Neural cell (in vitro differentiated cells): ENCODE measurements at regions not wholly inside any gene's neighbourhood (a gene's known extent, or its start where the extent isn't known, plus 50 kb on each side); places are given as distances from the start of the nearest gene placed in this dataset.

Source experiments
- H2AFZ ChIP-seq: fragments of 200-600, 300-800 bp; sonication (generic), shearing (Covaris generic); 2 replicates; pipeline ENCODE4 v1.6.0; 2014; ENCODE audit warnings: low read depth, mild to moderate bottlenecking, antibody characterized with exemption, low read length, moderate library complexity
- H3F3A ChIP-seq: fragments of 200-600 bp; shearing (Covaris generic); 2 replicates; pipeline ENCODE4 v1.6.1; 2016; ENCODE audit warnings: mild to moderate bottlenecking, moderate library complexity, mixed read lengths, antibody characterized with exemption, low read length; ENCODE audit not compliant: insufficient read depth, poor library complexity, severe bottlenecking
- H3K27ac ChIP-seq: fragments of 200-600, 300-800 bp; sonication (generic), shearing (Covaris generic); 2 replicates; pipeline ENCODE4 v1.5.1; 2014; ENCODE audit warnings: mild to moderate bottlenecking, low read length, moderate library complexity
- H3K27me3 ChIP-seq: fragments of 300-800, 200-600 bp; sonication (generic), shearing (Covaris generic); 2 replicates; pipeline ENCODE4 v1.6.0; 2014; ENCODE audit warnings: mild to moderate bottlenecking, low read depth, low read length, moderate library complexity; ENCODE audit not compliant: insufficient read depth
- H3K36me3 ChIP-seq: fragments of 300-800, 200-600 bp; sonication (generic), shearing (Covaris generic); 2 replicates; pipeline ENCODE4 v1.5.1; 2014; ENCODE audit warnings: mild to moderate bottlenecking, antibody characterized with exemption, low read length, moderate library complexity; ENCODE audit not compliant: insufficient read depth
- H3K4me2 ChIP-seq: fragments of 300-800, 200-600 bp; sonication (generic), shearing (Covaris generic); 2 replicates; pipeline ENCODE4 v1.6.0; 2014; ENCODE audit warnings: mild to moderate bottlenecking, low read length
- H3K4me3 ChIP-seq: fragments of 300-800, 200-600 bp; sonication (generic), shearing (Covaris generic); 2 replicates; pipeline ENCODE4 v1.5.1; 2014; ENCODE audit warnings: mild to moderate bottlenecking, low read length, moderate library complexity
- H3K79me2 ChIP-seq: fragments of 200-600 bp; shearing (Covaris generic); replicated peaks from 2 replicates; pipeline ENCODE4 v1.6.0; 2014; ENCODE audit warnings: mild to moderate bottlenecking, low read length, moderate library complexity; ENCODE audit not compliant: insufficient read depth
- H3K9ac ChIP-seq: fragments of 300-800, 200-600 bp; sonication (generic), shearing (Covaris generic); 2 replicates; pipeline ENCODE4 v1.6.1; 2016; ENCODE audit warnings: mild to moderate bottlenecking, low read length, mixed read lengths
- H3K9me2 ChIP-seq: fragments of 200-600 bp; shearing (Covaris generic); 2 replicates; pipeline ENCODE4 v1.6.1; 2016; ENCODE audit warnings: mild to moderate bottlenecking, low read length, mixed read lengths; ENCODE audit not compliant: insufficient read depth
- H3K9me3 ChIP-seq: fragments of 200-600, 300-800 bp; sonication (generic), shearing (Covaris generic); 2 replicates; pipeline ENCODE4 v1.6.1; 2016; ENCODE audit warnings: mild to moderate bottlenecking, mixed run types, low read length, moderate library complexity, mixed read lengths
- H4K20me1 ChIP-seq: fragments of 200-600 bp; shearing (Covaris generic); 2 replicates; pipeline ENCODE4 v1.6.1; 2016; ENCODE audit warnings: mild to moderate bottlenecking, mixed run types; ENCODE audit not compliant: insufficient read depth
- CTCF ChIP-seq: fragments of 450-650 bp; IDR thresholded peaks from 2 replicates; pipeline ENCODE4 v1.5.1; 2014; ENCODE audit warnings: antibody characterized with exemption, mild to moderate bottlenecking, moderate library complexity; ENCODE audit not compliant: poor library complexity, severe bottlenecking
- EP300 ChIP-seq: fragments of 450-650 bp; conservative IDR thresholded peaks from 2 replicates; pipeline ENCODE4 v1.6.1; 2014; ENCODE audit warnings: antibody characterized with exemption, mild to moderate bottlenecking, moderate library complexity; ENCODE audit not compliant: poor library complexity, severe bottlenecking
- EZH2 ChIP-seq: fragments of 200-600, 300-800 bp; shearing (Covaris generic), sonication (generic); IDR thresholded peaks from 2 replicates; pipeline ENCODE4 v1.6.1; 2014; ENCODE audit warnings: antibody characterized with exemption, low read length, borderline replicate concordance, mild to moderate bottlenecking; ENCODE audit not compliant: insufficient read depth, poor library complexity, severe bottlenecking
- MXI1 ChIP-seq: fragments of 450-650 bp; conservative IDR thresholded peaks from 2 replicates; pipeline ENCODE4 v1.6.1; 2014; ENCODE audit warnings: antibody characterized with exemption, mild to moderate bottlenecking; ENCODE audit not compliant: poor library complexity, severe bottlenecking
- POLR2AphosphoS5 ChIP-seq: IDR thresholded peaks from 2 replicates; pipeline ENCODE4 v1.6.1; 2012
- RAD21 ChIP-seq: fragments of 450-650 bp; conservative IDR thresholded peaks from 2 replicates; pipeline ENCODE4 v1.6.1; 2014; ENCODE audit warnings: antibody characterized with exemption, mild to moderate bottlenecking, moderate library complexity
- REST ChIP-seq: IDR thresholded peaks from 2 replicates; pipeline ENCODE4 v1.6.1; 2012; ENCODE audit warnings: borderline replicate concordance
- SMC3 ChIP-seq: fragments of 450-650 bp; conservative IDR thresholded peaks from 2 replicates; pipeline ENCODE4 v1.6.1; 2014; ENCODE audit warnings: antibody characterized with exemption, mild to moderate bottlenecking, moderate library complexity; ENCODE audit not compliant: poor library complexity
- TAF1 ChIP-seq: IDR thresholded peaks from 2 replicates; pipeline ENCODE4 v1.6.1; 2012; ENCODE audit warnings: low read depth

DNA sequence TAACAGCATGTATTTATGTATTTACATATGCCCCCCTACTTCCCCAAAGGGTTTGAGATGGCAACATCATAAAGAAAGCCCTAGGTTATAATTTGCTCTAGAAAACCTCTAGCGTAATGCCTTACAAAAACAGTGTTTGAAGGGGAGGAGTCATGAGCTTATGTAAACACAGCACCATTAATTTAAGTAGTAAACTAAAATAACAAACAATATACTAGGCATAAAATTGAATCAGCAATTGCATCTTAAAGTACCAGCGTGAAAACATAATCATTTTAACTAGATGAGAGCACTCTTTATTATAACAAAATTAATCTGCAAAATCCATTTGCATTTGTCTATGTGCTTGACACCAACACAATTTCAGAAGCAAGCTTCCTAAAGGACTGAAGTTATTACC, 507.2 kb upstream of the NRP1 start:
- Histone ChIP-seq H3K27me3 (no peaks in the 10 kb centered on the region), H3K4me2 (no peak overlapping the region), H3F3A (no peaks in the 10 kb centered on the region), H3K9me3 (no peaks in the 10 kb centered on the region), H3K9me2 (no peaks in the 10 kb centered on the region), H3K36me3 (no peaks in the 10 kb centered on the region), H2AFZ (no peak overlapping the region), H3K4me3 (no peak overlapping the region), H3K27ac (no peak overlapping the region), H3K9ac (no peak overlapping the region), H3K79me2 (no peaks in the 10 kb centered on the region), H4K20me1 (no peaks in the 10 kb centered on the region)
- no peak for TF ChIP-seq REST
- TF ChIP-seq TAF1: no peak
- no peak for TF ChIP-seq EP300
- no peak for TF ChIP-seq MXI1

DNA sequence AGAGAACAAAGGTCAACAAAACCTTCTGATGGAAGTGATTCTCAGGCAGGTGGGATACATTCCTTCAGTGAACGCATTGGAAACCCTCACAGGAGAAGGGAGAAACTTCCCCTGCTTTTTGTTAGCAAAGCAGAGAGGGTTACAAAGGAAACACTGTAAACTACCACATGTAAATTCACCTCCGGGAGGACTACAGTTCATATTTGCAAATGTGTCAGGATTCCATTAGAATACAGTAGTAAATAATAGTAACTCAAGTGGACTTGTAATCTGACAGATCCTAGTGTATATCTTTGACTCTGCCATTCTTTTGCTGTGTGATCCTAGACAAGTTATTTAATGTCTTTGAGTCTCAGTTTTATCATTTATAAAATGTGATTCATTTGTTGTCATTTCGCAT, 504.3 kb upstream of the NRP1 start:
- H3K9ac ChIP-seq: no peak overlapping the region
- no peaks in the 10 kb centered on the region for H3K36me3 ChIP-seq
- H3F3A ChIP-seq: no peaks in the 10 kb centered on the region
- H3K79me2 ChIP-seq: no peaks in the 10 kb centered on the region
- TF ChIP-seq POLR2AphosphoS5 (no peak), EP300 (no peak), EZH2 (no peak), REST (no peak), MXI1 (no peak), SMC3 (no peak), TAF1 (no peak)
- no peak overlapping the region for H3K4me3 ChIP-seq
- H3K9me3 ChIP-seq: no peaks in the 10 kb centered on the region
- H4K20me1 ChIP-seq: no peaks in the 10 kb centered on the region
- no peaks in the 10 kb centered on the region for H3K27me3 ChIP-seq
- H3K4me2 ChIP-seq: no peak overlapping the region
- no peak overlapping the region for H2AFZ ChIP-seq
- H3K9me2 ChIP-seq: no peaks in the 10 kb centered on the region
- no peak overlapping the region for H3K27ac ChIP-seq

DNA sequence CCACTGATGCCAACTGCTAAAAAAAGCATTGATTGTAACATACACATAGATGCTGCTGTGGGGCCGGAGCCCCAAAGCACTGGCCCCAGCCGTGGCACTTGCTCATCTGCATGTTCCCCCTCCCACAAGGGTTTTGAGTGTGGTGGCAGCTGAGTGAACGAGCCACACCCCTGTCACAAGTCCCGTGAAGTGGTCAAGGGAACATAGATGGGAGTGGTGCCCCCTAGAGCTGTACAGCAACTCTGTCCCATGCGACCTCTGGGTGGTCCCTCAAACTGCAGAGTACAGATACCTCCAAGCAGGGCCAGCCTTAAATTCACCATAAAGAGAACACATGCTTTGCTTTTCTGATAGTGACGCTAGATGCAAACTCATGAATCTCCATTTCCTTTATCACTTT, 503.3 kb upstream of the NRP1 start:
- H3K9me3 ChIP-seq: no peaks in the 10 kb centered on the region
- H3K9me2 ChIP-seq: no peaks in the 10 kb centered on the region
- no peaks in the 10 kb centered on the region for H4K20me1 ChIP-seq
- H3F3A ChIP-seq: no peaks in the 10 kb centered on the region
- H3K27me3 ChIP-seq: no peaks in the 10 kb centered on the region
- H3K79me2 ChIP-seq: no peaks in the 10 kb centered on the region
- H3K9ac ChIP-seq: no peak overlapping the region
- no peak overlapping the region for H3K4me2 ChIP-seq
- H3K36me3 ChIP-seq: no peaks in the 10 kb centered on the region
- H2AFZ ChIP-seq: no peak overlapping the region
- TF ChIP-seq REST (no peak), MXI1 (no peak), EP300 (no peak), CTCF (no peak), POLR2AphosphoS5 (no peak), SMC3 (no peak), RAD21 (no peak), EZH2 (no peak), TAF1 (no peak)
- no peak overlapping the region for H3K4me3 ChIP-seq
- no peak overlapping the region for H3K27ac ChIP-seq
